ENCODE measurements at regions not wholly inside any gene's neighbourhood (a gene's known extent, or its start where the extent isn't known, plus 50 kb on each side); places are given as distances from the start of the nearest gene placed in this dataset.

DNA sequence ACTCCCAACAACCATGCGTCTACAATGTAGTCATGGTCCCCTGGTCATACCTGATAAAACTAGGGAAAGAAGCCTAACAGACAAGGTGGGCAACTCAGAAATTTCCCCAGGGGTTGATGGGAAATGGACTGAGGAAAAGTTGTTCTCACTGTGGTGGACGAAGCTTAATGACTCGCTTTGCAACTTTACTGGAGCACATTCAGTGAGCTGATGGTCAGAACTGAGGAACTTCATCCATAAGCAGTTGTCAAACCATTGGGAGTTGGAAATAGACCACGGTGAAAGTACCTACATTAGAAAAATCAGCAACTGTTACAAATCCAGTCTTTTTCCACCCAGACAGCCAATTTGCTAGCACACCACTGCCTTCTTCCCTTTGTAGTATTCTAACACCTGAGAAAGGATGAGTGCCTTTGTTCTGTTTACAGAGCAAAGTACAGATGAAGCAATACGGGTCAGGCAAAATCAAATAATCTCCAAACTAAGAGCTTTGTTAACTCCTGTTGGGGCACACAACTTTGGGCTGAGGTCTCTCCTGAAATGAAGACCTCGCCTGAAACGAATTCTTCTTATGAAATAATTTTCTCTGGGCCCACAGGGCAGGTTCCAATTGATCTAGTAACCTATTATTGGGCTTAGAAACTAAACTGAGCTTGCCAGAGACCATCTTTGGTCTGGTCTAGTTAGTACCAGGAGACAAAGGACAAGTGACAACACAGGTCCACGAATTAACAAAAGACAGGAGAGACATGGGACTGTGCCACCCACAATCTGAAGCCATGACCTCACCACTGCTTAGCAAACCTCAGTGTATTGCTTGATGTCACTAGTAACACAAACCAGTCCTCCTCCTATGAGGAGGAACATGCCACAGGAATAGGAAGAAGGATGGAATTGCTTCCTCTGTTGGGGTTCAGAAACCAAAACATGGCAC lies 58.9 kb upstream of the NFKB1 start (continued):
- peak in 1 of 2 experiments; percentile 65; a peak in 2 of 4 replicates for TF ChIP-seq ATF4 (CRISPR knock-in tag; IDR thresholded peaks at IDR 0.05)
- TF ChIP-seq, protein P1, sequence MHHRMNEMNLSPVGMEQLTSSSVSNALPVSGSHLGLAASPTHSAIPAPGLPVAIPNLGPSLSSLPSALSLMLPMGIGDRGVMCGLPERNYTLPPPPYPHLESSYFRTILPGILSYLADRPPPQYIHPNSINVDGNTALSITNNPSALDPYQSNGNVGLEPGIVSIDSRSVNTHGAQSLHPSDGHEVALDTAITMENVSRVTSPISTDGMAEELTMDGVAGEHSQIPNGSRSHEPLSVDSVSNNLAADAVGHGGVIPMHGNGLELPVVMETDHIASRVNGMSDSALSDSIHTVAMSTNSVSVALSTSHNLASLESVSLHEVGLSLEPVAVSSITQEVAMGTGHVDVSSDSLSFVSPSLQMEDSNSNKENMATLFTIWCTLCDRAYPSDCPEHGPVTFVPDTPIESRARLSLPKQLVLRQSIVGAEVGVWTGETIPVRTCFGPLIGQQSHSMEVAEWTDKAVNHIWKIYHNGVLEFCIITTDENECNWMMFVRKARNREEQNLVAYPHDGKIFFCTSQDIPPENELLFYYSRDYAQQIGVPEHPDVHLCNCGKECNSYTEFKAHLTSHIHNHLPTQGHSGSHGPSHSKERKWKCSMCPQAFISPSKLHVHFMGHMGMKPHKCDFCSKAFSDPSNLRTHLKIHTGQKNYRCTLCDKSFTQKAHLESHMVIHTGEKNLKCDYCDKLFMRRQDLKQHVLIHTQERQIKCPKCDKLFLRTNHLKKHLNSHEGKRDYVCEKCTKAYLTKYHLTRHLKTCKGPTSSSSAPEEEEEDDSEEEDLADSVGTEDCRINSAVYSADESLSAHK (CRISPR knock-in tag; IDR thresholded peaks at IDR 0.05; ENCODE audit: borderline replicate concordance): no peak
- peak; percentile 55; the same call in 1 of the 2 replicates for TF ChIP-seq ZBTB20 (CRISPR knock-in tag; IDR thresholded peaks at IDR 0.05; ENCODE audit: borderline replicate concordance, low read depth)
- peak; percentile 88 for TF ChIP-seq ASH2L (IDR thresholded peaks at IDR 0.05; ENCODE audit: insufficient read length, low read depth, low read length)
- TF ChIP-seq ZSCAN29 (CRISPR knock-in tag; conservative IDR thresholded peaks at IDR 0.05): 0 out of 2 replicates have a peak, but pooled peaks have one; percentile 53
- TF ChIP-seq, protein P2, sequence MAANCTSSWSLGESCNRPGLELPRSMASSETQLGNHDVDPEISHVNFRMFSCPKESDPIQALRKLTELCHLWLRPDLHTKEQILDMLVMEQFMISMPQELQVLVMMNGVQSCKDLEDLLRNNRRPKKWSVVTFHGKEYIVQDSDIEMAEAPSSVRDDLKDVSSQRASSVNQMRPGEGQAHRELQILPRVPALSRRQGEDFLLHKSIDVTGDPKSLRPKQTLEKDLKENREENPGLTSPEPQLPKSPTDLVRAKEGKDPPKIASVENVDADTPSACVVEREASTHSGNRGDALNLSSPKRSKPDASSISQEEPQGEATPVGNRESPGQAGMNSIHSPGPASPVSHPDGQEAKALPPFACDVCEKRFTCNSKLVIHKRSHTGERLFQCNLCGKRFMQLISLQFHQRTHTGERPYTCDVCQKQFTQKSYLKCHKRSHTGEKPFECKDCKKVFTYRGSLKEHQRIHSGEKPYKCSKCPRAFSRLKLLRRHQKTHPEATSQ (CRISPR knock-in tag; IDR thresholded peaks at IDR 0.05; ENCODE audit: borderline replicate concordance): peak; percentile 56; the same call in 1 of the 2 replicates
- 0 out of 2 replicates have a peak, but pooled peaks have one; percentile 49 for TF ChIP-seq RELA (CRISPR knock-in tag; IDR thresholded peaks at IDR 0.05)
- TF ChIP-seq RFXAP (CRISPR knock-in tag; IDR thresholded peaks at IDR 0.05; ENCODE audit: borderline replicate concordance): 0 out of 2 replicates have a peak, but pooled peaks have one; percentile 37
- no peak for TF ChIP-seq ZSCAN25 (CRISPR knock-in tag; IDR thresholded peaks at IDR 0.05)
- TF ChIP-seq ZC3H13 (CRISPR knock-in tag; IDR thresholded peaks at IDR 0.05): no peak
- TF ChIP-seq, protein P3, sequence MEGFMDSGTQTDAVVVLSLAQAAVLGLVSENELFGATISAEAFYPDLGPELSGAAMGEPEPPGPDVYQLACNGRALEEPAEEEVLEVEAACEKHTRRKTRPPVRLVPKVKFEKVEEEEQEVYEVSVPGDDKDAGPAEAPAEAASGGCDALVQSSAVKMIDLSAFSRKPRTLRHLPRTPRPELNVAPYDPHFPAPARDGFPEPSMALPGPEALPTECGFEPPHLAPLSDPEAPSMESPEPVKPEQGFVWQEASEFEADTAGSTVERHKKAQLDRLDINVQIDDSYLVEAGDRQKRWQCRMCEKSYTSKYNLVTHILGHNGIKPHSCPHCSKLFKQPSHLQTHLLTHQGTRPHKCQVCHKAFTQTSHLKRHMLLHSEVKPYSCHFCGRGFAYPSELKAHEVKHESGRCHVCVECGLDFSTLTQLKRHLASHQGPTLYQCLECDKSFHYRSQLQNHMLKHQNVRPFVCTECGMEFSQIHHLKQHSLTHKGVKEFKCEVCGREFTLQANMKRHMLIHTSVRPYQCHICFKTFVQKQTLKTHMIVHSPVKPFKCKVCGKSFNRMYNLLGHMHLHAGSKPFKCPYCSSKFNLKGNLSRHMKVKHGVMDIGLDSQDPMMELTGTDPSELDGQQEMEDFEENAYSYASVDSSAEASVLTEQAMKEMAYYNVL (CRISPR knock-in tag; IDR thresholded peaks at IDR 0.05; ENCODE audit: borderline replicate concordance): peak; percentile 98
- TF ChIP-seq ZNF646 (CRISPR knock-in tag; IDR thresholded peaks at IDR 0.05): no peak; the same call in 1 of the 2 replicates

Data from HepG2 (cell line).